HCT116 (cell line): ENCODE measurements at regions not wholly inside any gene's neighbourhood (a gene's known extent, or its start where the extent isn't known, plus 50 kb on each side); places are given as distances from the start of the nearest gene placed in this dataset.

Experiments
- ATAC-seq: fragments of 200-7000 bp; cut with Tn5 transposase; 2 replicates; pipeline ENCODE4 v1.9.1; 2020; ENCODE audit warnings: mild to moderate bottlenecking, moderate library complexity
- BruUV-seq: library from RNA; stranded (reverse); fragments of 400-500 nt; replicated peaks from 2 replicates; lab custom pipeline; 2021; lab: Mats Ljungman, UMichigan
- CTCF ChIA-PET: fragments of 300-600 bp; sonication (Branson Sonifier 250); formaldehyde crosslinking; loops from one replicate; lab custom pipeline; 2021; ENCODE audit warnings: antibody characterized with exemption; lab: Charles Lee
- POLR2A ChIA-PET: fragments of 300-600, 350-600 bp; sonication (Branson Sonifier 250); formaldehyde crosslinking; loops from one replicate; lab custom pipeline; 2021; ENCODE audit warnings: antibody characterized with exemption; lab: Charles Lee
- RAD21 ChIA-PET, 2 experiments: fragments of 300-600 bp; sonication (Branson Sonifier 250); formaldehyde crosslinking; loops; one replicate each; lab custom pipeline; 2023; ENCODE audit warnings: low total read pairs in 2 of 2; ENCODE audit not compliant: uncharacterized antibody in 2 of 2, unreplicated experiment in 2 of 2, low non-redundant PET in 1 of 2; lab: Charles Lee
- DNase-seq: peaks from one replicate; pipeline ENCODE4 v3.0.0-alpha.2; 2010; ENCODE audit warnings: low read depth, low spot score
- H2AFZ ChIP-seq: fragments of 200-600 bp; shearing (Covaris generic), sonication (generic); 2 replicates; pipeline ENCODE4 v1.6.1; 2017; ENCODE audit warnings: low read depth, mixed run types, mixed read lengths, antibody characterized with exemption, low read length; ENCODE audit not compliant: poor library complexity, severe bottlenecking
- H3K27ac ChIP-seq: 2 replicates; pipeline ENCODE4 v1.5.1; 2012; ENCODE audit warnings: low read depth, low read length
- H3K27me3 ChIP-seq: fragments of 200-600 bp; sonication (generic); 2 replicates; pipeline ENCODE4 v1.6.1; 2016; ENCODE audit warnings: mixed run types, low read length, mixed read lengths; ENCODE audit not compliant: insufficient read depth
- H3K36me3 ChIP-seq, 2 experiments: fragments of 200-500 bp in 1 of 2; fragments of 200-600 bp in 1 of 2; sonication (Bioruptor generic) in 1 of 2; sonication (generic) in 1 of 2; 2 replicates each; pipeline versions ENCODE4 v1.5.1 to v1.6.1; 2014 to 2016; ENCODE audit warnings: low read length in 2 of 2, inconsistent platforms in 1 of 2, mixed read lengths in 1 of 2, mixed run types in 1 of 2; ENCODE audit not compliant: insufficient read depth in 2 of 2, control insufficient read depth in 1 of 2
- H3K4me1 ChIP-seq, 2 experiments: fragments of 200-600 bp in 1 of 2; sonication (generic) in 1 of 2; 2 replicates each; pipeline versions ENCODE4 v1.5.1 to v1.6.1; 2012 to 2017; ENCODE audit warnings: low read length in 2 of 2, inconsistent platforms in 1 of 2, mild to moderate bottlenecking in 1 of 2, mixed read lengths in 1 of 2, mixed run types in 1 of 2, moderate library complexity in 1 of 2; ENCODE audit not compliant: insufficient read depth in 2 of 2, control insufficient read depth in 1 of 2
- H3K4me2 ChIP-seq: fragments of 200-600 bp; sonication (generic); 2 replicates; pipeline ENCODE4 v1.6.1; 2017; ENCODE audit warnings: mixed run types, low read length, mixed read lengths
- H3K4me3 ChIP-seq, 2 experiments: fragments of 200-600 bp in 1 of 2; sonication (generic) in 1 of 2; replicated peaks in 1 of 2; 2 replicates each; pipeline ENCODE4 v1.5.1; 2011 to 2016; ENCODE audit warnings: low read length in 2 of 2, control low read depth in 1 of 2, low read depth in 1 of 2, mild to moderate bottlenecking in 1 of 2, mixed read lengths in 1 of 2, mixed run types in 1 of 2
- H3K79me2 ChIP-seq: fragments of 200-600 bp; sonication (generic); 2 replicates; pipeline ENCODE4 v1.6.1; 2017; ENCODE audit warnings: mild to moderate bottlenecking, mixed run types, low read length, moderate library complexity, mixed read lengths; ENCODE audit not compliant: insufficient read depth
- H3K9ac ChIP-seq: fragments of 200-600 bp; sonication (generic); 2 replicates; pipeline ENCODE4 v1.6.1; 2016; ENCODE audit warnings: low read length, mixed read lengths
- H3K9me2 ChIP-seq: fragments of 200-600 bp; sonication (generic), shearing (Covaris generic); 2 replicates; pipeline ENCODE4 v1.6.1; 2017; ENCODE audit warnings: mixed run types, mild to moderate bottlenecking, moderate library complexity; ENCODE audit not compliant: insufficient read depth
- H3K9me3 ChIP-seq, 2 experiments: fragments of 200-500 bp in 1 of 2; fragments of 200-600 bp in 1 of 2; sonication (Bioruptor generic) in 1 of 2; sonication (generic) in 1 of 2; 2 replicates each; pipeline ENCODE4 v1.6.1; 2014 to 2017; ENCODE audit warnings: low read length in 2 of 2, mixed read lengths in 2 of 2, inconsistent platforms in 1 of 2, low read depth in 1 of 2, mild to moderate bottlenecking in 1 of 2, mixed run types in 1 of 2, moderate library complexity in 1 of 2; ENCODE audit not compliant: control insufficient read depth in 1 of 2, insufficient read depth in 1 of 2
- H4K20me1 ChIP-seq: fragments of 200-600 bp; sonication (generic), shearing (Covaris generic); 2 replicates; pipeline ENCODE4 v1.6.1; 2017; ENCODE audit warnings: mixed run types, mild to moderate bottlenecking, moderate library complexity; ENCODE audit not compliant: insufficient read depth
- POLR2AphosphoS5 ChIP-seq: IDR thresholded peaks from 2 replicates; pipeline ENCODE4 v1.6.1; 2011; ENCODE audit warnings: mild to moderate bottlenecking, low read depth, low read length, moderate library complexity
- YY1 ChIP-seq: IDR thresholded peaks from 2 replicates; pipeline ENCODE4 v1.6.1; 2011; ENCODE audit warnings: low read length, low read depth, moderate library complexity, mild to moderate bottlenecking; ENCODE audit not compliant: insufficient replicate concordance; ENCODE audit errors: extremely low read depth
- intact Hi-C: fragments of 100-400 bp; cut with micrococcal nuclease; formaldehyde crosslinking; loops from 2 replicates; pipeline ENCODE4 v1.10.0; 2022
- TF ChIP-seq, protein P1 (sequence below), 3 experiments: fragments of 200-600 bp in 1 of 3; sonication (generic) in 1 of 3; IDR thresholded peaks in 2 of 3; conservative IDR thresholded peaks in 1 of 3; 2 replicates each; pipeline ENCODE4 v1.5.1; 2012 to 2017; ENCODE audit warnings: low read depth in 2 of 3, low read length in 2 of 3, antibody characterized with exemption in 1 of 3, borderline replicate concordance in 1 of 3, control low read depth in 1 of 3, mild to moderate bottlenecking in 1 of 3, mixed read lengths in 1 of 3, mixed run types in 1 of 3, moderate library complexity in 1 of 3; ENCODE audit not compliant: insufficient read depth in 1 of 3
- TF ChIP-seq, protein P2 (sequence below): IDR thresholded peaks from 2 replicates; pipeline ENCODE4 v1.6.1; 2011; ENCODE audit warnings: mild to moderate bottlenecking, low read length, moderate library complexity; ENCODE audit not compliant: insufficient replicate concordance; ENCODE audit errors: extremely low read depth
- TF ChIP-seq, protein P3 (sequence below): IDR thresholded peaks from 2 replicates; pipeline ENCODE4 v1.6.1; 2012

DNA sequence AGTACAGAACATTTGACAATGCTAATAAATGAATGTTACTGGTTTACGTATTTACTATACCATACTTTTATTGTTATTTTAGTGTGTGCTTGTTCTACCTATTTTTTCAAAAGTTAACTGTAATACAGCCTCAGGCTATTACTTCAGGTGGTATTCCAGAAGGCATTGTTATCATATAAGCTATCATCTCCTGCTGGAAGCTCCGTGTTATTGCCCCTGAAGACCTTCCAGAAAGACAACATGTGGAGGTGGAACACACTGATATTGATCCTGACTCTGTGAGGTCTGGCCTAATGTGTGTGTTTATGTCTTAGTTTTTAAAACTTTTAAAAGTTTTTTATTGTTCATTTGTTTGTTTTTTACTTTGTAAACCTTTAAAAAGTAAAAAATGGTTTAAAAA is 509.8 kb upstream of the SPRY2 start:
- no peak for DNase-seq
- H3K9me2 ChIP-seq = no peaks in the 10 kb centered on the region
- ChIA-PET RAD21 (no interaction called here), POLR2A (no interaction called here), CTCF (no interaction called here)
- H3K9me3 ChIP-seq = no peaks in the 10 kb centered on the region
- no TSS peak for BruUV-seq
- intact Hi-C loops = no loop called here
- TF ChIP-seq, protein P1, sequence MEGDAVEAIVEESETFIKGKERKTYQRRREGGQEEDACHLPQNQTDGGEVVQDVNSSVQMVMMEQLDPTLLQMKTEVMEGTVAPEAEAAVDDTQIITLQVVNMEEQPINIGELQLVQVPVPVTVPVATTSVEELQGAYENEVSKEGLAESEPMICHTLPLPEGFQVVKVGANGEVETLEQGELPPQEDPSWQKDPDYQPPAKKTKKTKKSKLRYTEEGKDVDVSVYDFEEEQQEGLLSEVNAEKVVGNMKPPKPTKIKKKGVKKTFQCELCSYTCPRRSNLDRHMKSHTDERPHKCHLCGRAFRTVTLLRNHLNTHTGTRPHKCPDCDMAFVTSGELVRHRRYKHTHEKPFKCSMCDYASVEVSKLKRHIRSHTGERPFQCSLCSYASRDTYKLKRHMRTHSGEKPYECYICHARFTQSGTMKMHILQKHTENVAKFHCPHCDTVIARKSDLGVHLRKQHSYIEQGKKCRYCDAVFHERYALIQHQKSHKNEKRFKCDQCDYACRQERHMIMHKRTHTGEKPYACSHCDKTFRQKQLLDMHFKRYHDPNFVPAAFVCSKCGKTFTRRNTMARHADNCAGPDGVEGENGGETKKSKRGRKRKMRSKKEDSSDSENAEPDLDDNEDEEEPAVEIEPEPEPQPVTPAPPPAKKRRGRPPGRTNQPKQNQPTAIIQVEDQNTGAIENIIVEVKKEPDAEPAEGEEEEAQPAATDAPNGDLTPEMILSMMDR (IDR thresholded peaks at IDR 0.05 in 2 of 3, conservative IDR thresholded peaks at IDR 0.05 in 1 of 3; ENCODE audit: borderline replicate concordance in 1 of 3, insufficient read depth in 1 of 3, low read depth in 2 of 3, low read length in 2 of 3) = peak in 1 of 3 experiments; percentile 18; a peak in 1 of 6 replicates
- TF ChIP-seq POLR2AphosphoS5 = no peak
- no peak for TF ChIP-seq YY1
- TF ChIP-seq, protein P2, sequence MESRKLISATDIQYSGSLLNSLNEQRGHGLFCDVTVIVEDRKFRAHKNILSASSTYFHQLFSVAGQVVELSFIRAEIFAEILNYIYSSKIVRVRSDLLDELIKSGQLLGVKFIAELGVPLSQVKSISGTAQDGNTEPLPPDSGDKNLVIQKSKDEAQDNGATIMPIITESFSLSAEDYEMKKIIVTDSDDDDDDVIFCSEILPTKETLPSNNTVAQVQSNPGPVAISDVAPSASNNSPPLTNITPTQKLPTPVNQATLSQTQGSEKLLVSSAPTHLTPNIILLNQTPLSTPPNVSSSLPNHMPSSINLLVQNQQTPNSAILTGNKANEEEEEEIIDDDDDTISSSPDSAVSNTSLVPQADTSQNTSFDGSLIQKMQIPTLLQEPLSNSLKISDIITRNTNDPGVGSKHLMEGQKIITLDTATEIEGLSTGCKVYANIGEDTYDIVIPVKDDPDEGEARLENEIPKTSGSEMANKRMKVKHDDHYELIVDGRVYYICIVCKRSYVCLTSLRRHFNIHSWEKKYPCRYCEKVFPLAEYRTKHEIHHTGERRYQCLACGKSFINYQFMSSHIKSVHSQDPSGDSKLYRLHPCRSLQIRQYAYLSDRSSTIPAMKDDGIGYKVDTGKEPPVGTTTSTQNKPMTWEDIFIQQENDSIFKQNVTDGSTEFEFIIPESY = no peak
- TF ChIP-seq, protein P3, sequence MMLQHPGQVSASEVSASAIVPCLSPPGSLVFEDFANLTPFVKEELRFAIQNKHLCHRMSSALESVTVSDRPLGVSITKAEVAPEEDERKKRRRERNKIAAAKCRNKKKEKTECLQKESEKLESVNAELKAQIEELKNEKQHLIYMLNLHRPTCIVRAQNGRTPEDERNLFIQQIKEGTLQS = no peak
- H3K27me3 ChIP-seq = no peaks in the 10 kb centered on the region
- no peaks in the 10 kb centered on the region for H4K20me1 ChIP-seq
- H3K4me2 ChIP-seq = no peak overlapping the region
- no peak overlapping the region for H3K27ac ChIP-seq
- ATAC-seq = no peak
- H3K79me2 ChIP-seq = no peaks in the 10 kb centered on the region
- H3K36me3 ChIP-seq = no peaks in the 10 kb centered on the region
- no peaks in the 10 kb centered on the region for H3K4me1 ChIP-seq
- H2AFZ ChIP-seq = no peak overlapping the region
- no peak overlapping the region for H3K9ac ChIP-seq
- H3K4me3 ChIP-seq = no peak overlapping the region
